ENCODE measurements at regions not wholly inside any gene's neighbourhood (a gene's known extent, or its start where the extent isn't known, plus 50 kb on each side); places are given as distances from the start of the nearest gene placed in this dataset.

GRCh38 chr15:75791337-75791713 is 51.9 kb upstream of the UBE2Q2 start:
- Histone ChIP-seq H4K5ac (ENCODE audit: insufficient read length, low read depth, low read length) (no peak overlapping the region), H4K8ac (replicated peaks; ENCODE audit: insufficient read length, low read depth, low read length) (no peak overlapping the region), H3K23me2 (ENCODE audit: insufficient read length, low read depth, low read length, poor library complexity, severe bottlenecking) (no peaks in the 10 kb centered on the region), H2BK20ac (ENCODE audit: low read depth, low read length, poor library complexity, severe bottlenecking) (no peak overlapping the region), H3K9ac (ENCODE audit: extremely low read depth, insufficient read length, low read length) (no peak overlapping the region), H3K4ac (ENCODE audit: low read depth, low read length) (no peak overlapping the region), H3K14ac (ENCODE audit: insufficient read depth, low read length) (no peak overlapping the region), H3K27ac (ENCODE audit: insufficient read length, low read depth, low read length) (no peak overlapping the region), H4K20me1 (ENCODE audit: control insufficient read depth, insufficient read depth, insufficient read length) (no peaks in the 10 kb centered on the region), H3K79me1 (ENCODE audit: insufficient read depth, low read depth, low read length, poor library complexity, severe bottlenecking) (no peaks in the 10 kb centered on the region), H2AFZ (ENCODE audit: low read length) (no peak overlapping the region), H2BK15ac (ENCODE audit: low read depth, low read length) (no peak overlapping the region), H4K91ac (ENCODE audit: insufficient read length, low read depth, low read length) (no peak overlapping the region), H3K9me3 (ENCODE audit: control insufficient read depth, low read depth, low read length) (no peaks in the 10 kb centered on the region), H3T11ph (ENCODE audit: low read length) (no peak overlapping the region), H2BK120ac (ENCODE audit: low read depth, low read length, poor library complexity, severe bottlenecking) (no peak overlapping the region), H2BK12ac (ENCODE audit: insufficient read length, low read depth, low read length) (no peak overlapping the region), H3K56ac (ENCODE audit: insufficient read length, low read depth, low read length) (no peak overlapping the region), H3K27me3 (ENCODE audit: insufficient read depth, low read length) (no peaks in the 10 kb centered on the region), H2AK5ac (ENCODE audit: insufficient read length, low read length) (no peak overlapping the region), H3K4me1 (ENCODE audit: insufficient read depth, low read length) (no peaks in the 10 kb centered on the region), H3K79me2 (ENCODE audit: insufficient read depth, low read length) (no peaks in the 10 kb centered on the region), H3K4me2 (ENCODE audit: insufficient read depth, insufficient read length, low read length) (no peak overlapping the region), H3K23ac (ENCODE audit: insufficient read length, low read depth, low read length) (no peak overlapping the region), H2BK5ac (ENCODE audit: insufficient read length, low read length) (no peak overlapping the region), H3K18ac (ENCODE audit: insufficient read length, low read depth, low read length) (no peak overlapping the region)
- WGBS (ENCODE audit: extremely low coverage, insufficient read length, low lambda C conversion rate): no CpG with 5 or more reads among the region's 14 CpGs
- no peaks in the 10 kb centered on the region; a peak in 1 of 5 replicates for H3K9me3 Mint-ChIP-seq
- TF ChIP-seq, protein P1, sequence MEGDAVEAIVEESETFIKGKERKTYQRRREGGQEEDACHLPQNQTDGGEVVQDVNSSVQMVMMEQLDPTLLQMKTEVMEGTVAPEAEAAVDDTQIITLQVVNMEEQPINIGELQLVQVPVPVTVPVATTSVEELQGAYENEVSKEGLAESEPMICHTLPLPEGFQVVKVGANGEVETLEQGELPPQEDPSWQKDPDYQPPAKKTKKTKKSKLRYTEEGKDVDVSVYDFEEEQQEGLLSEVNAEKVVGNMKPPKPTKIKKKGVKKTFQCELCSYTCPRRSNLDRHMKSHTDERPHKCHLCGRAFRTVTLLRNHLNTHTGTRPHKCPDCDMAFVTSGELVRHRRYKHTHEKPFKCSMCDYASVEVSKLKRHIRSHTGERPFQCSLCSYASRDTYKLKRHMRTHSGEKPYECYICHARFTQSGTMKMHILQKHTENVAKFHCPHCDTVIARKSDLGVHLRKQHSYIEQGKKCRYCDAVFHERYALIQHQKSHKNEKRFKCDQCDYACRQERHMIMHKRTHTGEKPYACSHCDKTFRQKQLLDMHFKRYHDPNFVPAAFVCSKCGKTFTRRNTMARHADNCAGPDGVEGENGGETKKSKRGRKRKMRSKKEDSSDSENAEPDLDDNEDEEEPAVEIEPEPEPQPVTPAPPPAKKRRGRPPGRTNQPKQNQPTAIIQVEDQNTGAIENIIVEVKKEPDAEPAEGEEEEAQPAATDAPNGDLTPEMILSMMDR (conservative IDR thresholded peaks at IDR 0.05): no peak
- no peaks in the 10 kb centered on the region for H3K36me3 Mint-ChIP-seq (ENCODE audit: insufficient read depth in 1 of 3, low read depth in 3 of 3)
- peaks cover under 1% of the 10 kb centered on the region in 2 experiments; a peak in 2 of 4 replicates for H3K4me1 Mint-ChIP-seq
- no peak overlapping the region for H3K27ac Mint-ChIP-seq
- peaks cover 15% of the 10 kb centered on the region for H3K27me3 Mint-ChIP-seq (ENCODE audit: low read depth)
- peak; percentile 17 for DNase-seq
- no peak overlapping the region for H3K4me3 Mint-ChIP-seq
